A549 (cell line): ENCODE measurements at regions not wholly inside any gene's neighbourhood (a gene's known extent, or its start where the extent isn't known, plus 50 kb on each side); places are given as distances from the start of the nearest gene placed in this dataset.

Source experiments
- ATAC-seq, 2 experiments: fragments of 200-7000 bp in 1 of 2; fragments of >200 bp in 1 of 2; cut with Nextera tagmentation in 1 of 2; cut with Tn5 transposase in 1 of 2; 3 replicates each; pipeline versions ENCODE4 v1.8.0 to v1.9.1; 2018 to 2020; ENCODE audit warnings: mild to moderate bottlenecking in 1 of 2, moderate library complexity in 1 of 2
- CTCF ChIA-PET: fragments of 300-600 bp; sonication (Branson Sonifier 250); formaldehyde crosslinking; extraction: SDS; loops from one replicate; lab custom pipeline; 2021; ENCODE audit warnings: antibody characterized with exemption, inconsistent platforms; lab: Yijun Ruan, JAX
- POLR2A ChIA-PET: fragments of 350-600 bp; formaldehyde crosslinking; extraction: SDS; loops from one replicate; lab custom pipeline; 2021; ENCODE audit warnings: antibody characterized with exemption, inconsistent platforms; lab: Yijun Ruan, JAX
- DNase-seq, 2 experiments: peaks; one replicate each; pipeline versions ENCODE4 v3.0.0 to v3.0.0-alpha.2; 2011 to 2016; ENCODE audit warnings: low read depth in 1 of 2, low spot score in 1 of 2
- FAIRE-seq: peaks from 2 replicates; lab custom pipeline; 2011; peaks lifted over from hg19 to GRCh38; lab: Jason Lieb, UNC
- H3K27ac ChIP-seq, 2 experiments: fragments of >200 bp; sonication (Bioruptor Twin); formaldehyde crosslinking; 3 replicates each; pipeline ENCODE4 v1.5.1; 2016 to 2017
- H3K4me1 ChIP-seq: fragments of >200 bp; sonication (Bioruptor Twin); formaldehyde crosslinking; 3 replicates; pipeline ENCODE4 v1.6.1; 2016
- H3K4me2 ChIP-seq: fragments of >200 bp; sonication (Bioruptor Twin); formaldehyde crosslinking; 3 replicates; pipeline ENCODE4 v1.6.1; 2016
- H3K4me3 ChIP-seq: fragments of >200 bp; sonication (Bioruptor Twin); formaldehyde crosslinking; 3 replicates; pipeline ENCODE4 v1.5.1; 2016
- H3K9me3 ChIP-seq: fragments of >200 bp; sonication (Bioruptor Twin); formaldehyde crosslinking; 3 replicates; pipeline ENCODE4 v1.6.1; 2016
- BCL3 ChIP-seq: fragments of >200 bp; sonication (Bioruptor Twin); formaldehyde crosslinking; IDR thresholded peaks from 3 replicates; pipeline ENCODE4 v1.6.1; 2016
- CBX2 ChIP-seq: fragments of 200-600 bp; sonication (generic); IDR thresholded peaks from 2 replicates; pipeline ENCODE4 v1.6.1; 2016; ENCODE audit warnings: low read depth, mild to moderate bottlenecking, borderline replicate concordance
- CBX8 ChIP-seq: fragments of 200-600 bp; sonication (generic); IDR thresholded peaks from 2 replicates; pipeline ENCODE4 v1.6.1; 2016
- CEBPB ChIP-seq, 2 experiments: fragments of >200 bp in 1 of 2; sonication (Bioruptor Twin) in 1 of 2; formaldehyde crosslinking in 1 of 2; IDR thresholded peaks; 2 replicates each; pipeline ENCODE4 v1.6.1; 2012 to 2016
- ESRRA ChIP-seq: fragments of 150-350 bp; IDR thresholded peaks from 2 replicates; pipeline ENCODE4 v1.6.1; 2014; ENCODE audit warnings: mild to moderate bottlenecking, low read length, borderline replicate concordance
- FOSB ChIP-seq: fragments of 250-450 bp; sonication (Bioruptor Pico); IDR thresholded peaks from 2 replicates; pipeline ENCODE4 v1.5.0; 2020; ENCODE audit warnings: mild to moderate bottlenecking, moderate library complexity
- FOXS1 ChIP-seq: fragments of 250-450 bp; sonication (Bioruptor Pico); IDR thresholded peaks from 2 replicates; pipeline ENCODE4 v1.5.0; 2020; ENCODE audit warnings: mild to moderate bottlenecking, moderate library complexity
- GATA3 ChIP-seq: IDR thresholded peaks from 2 replicates; pipeline ENCODE4 v1.6.1; 2012; ENCODE audit warnings: borderline replicate concordance
- HES2 ChIP-seq: fragments of >200 bp; sonication (Bioruptor Twin); formaldehyde crosslinking; IDR thresholded peaks from 2 replicates; pipeline ENCODE4 v1.6.1; 2016
- HOXA7 ChIP-seq: fragments of 250-450 bp; sonication (Bioruptor Pico); IDR thresholded peaks from 2 replicates; pipeline ENCODE4 v1.5.0; 2020; ENCODE audit warnings: mild to moderate bottlenecking, moderate library complexity
- HOXB13 ChIP-seq: fragments of 250-450 bp; sonication (Bioruptor Pico); IDR thresholded peaks from 2 replicates; pipeline ENCODE4 v1.5.0; 2020; ENCODE audit warnings: low read depth, mild to moderate bottlenecking, moderate library complexity
- JUN ChIP-seq, 2 experiments: fragments of >200 bp; sonication (Bioruptor Twin); formaldehyde crosslinking; IDR thresholded peaks; 2 replicates in 1 of 2; 3 replicates in 1 of 2; pipeline ENCODE4 v1.6.1; 2016 to 2017
- JUNB ChIP-seq: fragments of >200 bp; sonication (Bioruptor Twin); formaldehyde crosslinking; IDR thresholded peaks from 2 replicates; pipeline ENCODE4 v1.6.1; 2016
- KDM1A ChIP-seq: fragments of 200-600 bp; sonication (generic); IDR thresholded peaks from 2 replicates; pipeline ENCODE4 v1.6.1; 2016; ENCODE audit warnings: low read depth, mild to moderate bottlenecking
- MAFK ChIP-seq: fragments of 450-650 bp; IDR thresholded peaks from 2 replicates; pipeline ENCODE4 v1.6.1; 2014; ENCODE audit not compliant: partially characterized antibody
- MAZ ChIP-seq: fragments of 150-350 bp; IDR thresholded peaks from 2 replicates; pipeline ENCODE4 v1.6.1; 2014; ENCODE audit warnings: antibody characterized with exemption, low read depth, low read length, borderline replicate concordance
- MYC ChIP-seq: IDR thresholded peaks from 2 replicates; pipeline ENCODE4 v1.6.1; 2012; ENCODE audit warnings: mild to moderate bottlenecking, inconsistent platforms, low read length, improper control_type of control experiment, borderline replicate concordance
- NFE2L2 ChIP-seq: fragments of 150-350 bp; conservative IDR thresholded peaks from 2 replicates; pipeline ENCODE4 v1.6.1; 2014; ENCODE audit warnings: low read length
- POLR2A ChIP-seq: IDR thresholded peaks from 2 replicates; pipeline ENCODE4 v1.6.1; 2012; ENCODE audit warnings: mild to moderate bottlenecking, low read length
- RAD21 ChIP-seq, 2 experiments: fragments of >200 bp in 1 of 2; sonication (Bioruptor Twin) in 1 of 2; formaldehyde crosslinking in 1 of 2; IDR thresholded peaks in 1 of 2; conservative IDR thresholded peaks in 1 of 2; 2 replicates in 1 of 2; 3 replicates in 1 of 2; pipeline ENCODE4 v1.6.1; 2012 to 2018; ENCODE audit warnings: inconsistent platforms in 1 of 2
- RARB ChIP-seq: fragments of 250-450 bp; sonication (Bioruptor Pico); IDR thresholded peaks from 2 replicates; pipeline ENCODE4 v1.8.0; 2021; ENCODE audit warnings: mild to moderate bottlenecking, moderate library complexity
- REST ChIP-seq: fragments of 200-600 bp; sonication (generic); IDR thresholded peaks from 2 replicates; pipeline ENCODE4 v1.6.1; 2016; ENCODE audit warnings: antibody characterized with exemption, mild to moderate bottlenecking, moderate library complexity
- RNF2 ChIP-seq: fragments of 200-600 bp; sonication (generic); IDR thresholded peaks from 2 replicates; pipeline ENCODE4 v1.6.1; 2016; ENCODE audit warnings: low read depth, mild to moderate bottlenecking, antibody characterized with exemption, moderate library complexity, borderline replicate concordance
- SREBF2 ChIP-seq: fragments of 450-650 bp; IDR thresholded peaks from 2 replicates; pipeline ENCODE4 v1.6.1; 2014; ENCODE audit warnings: mild to moderate bottlenecking, moderate library complexity
- TFCP2L1 ChIP-seq: fragments of 250-450 bp; sonication (Bioruptor Pico); IDR thresholded peaks from 2 replicates; pipeline ENCODE4 v1.5.0; 2021; ENCODE audit warnings: mild to moderate bottlenecking
- TP53 ChIP-seq: fragments of 250-450 bp; sonication (Bioruptor Pico); IDR thresholded peaks from 2 replicates; pipeline ENCODE4 v1.5.0; 2021; ENCODE audit warnings: mild to moderate bottlenecking, moderate library complexity
- WGBS: methylation state at CpG from one replicate; pipeline ENCODE4 v1.1.6; 2017; ENCODE audit errors: missing lambda C conversion rate; 5-methylcytosine and 5-hydroxymethylcytosine counted together
- TF ChIP-seq, protein P1 (sequence below): fragments of 150-350 bp; IDR thresholded peaks from 2 replicates; pipeline ENCODE4 v1.6.1; 2014; ENCODE audit warnings: low read depth, mild to moderate bottlenecking, low read length

DNA sequence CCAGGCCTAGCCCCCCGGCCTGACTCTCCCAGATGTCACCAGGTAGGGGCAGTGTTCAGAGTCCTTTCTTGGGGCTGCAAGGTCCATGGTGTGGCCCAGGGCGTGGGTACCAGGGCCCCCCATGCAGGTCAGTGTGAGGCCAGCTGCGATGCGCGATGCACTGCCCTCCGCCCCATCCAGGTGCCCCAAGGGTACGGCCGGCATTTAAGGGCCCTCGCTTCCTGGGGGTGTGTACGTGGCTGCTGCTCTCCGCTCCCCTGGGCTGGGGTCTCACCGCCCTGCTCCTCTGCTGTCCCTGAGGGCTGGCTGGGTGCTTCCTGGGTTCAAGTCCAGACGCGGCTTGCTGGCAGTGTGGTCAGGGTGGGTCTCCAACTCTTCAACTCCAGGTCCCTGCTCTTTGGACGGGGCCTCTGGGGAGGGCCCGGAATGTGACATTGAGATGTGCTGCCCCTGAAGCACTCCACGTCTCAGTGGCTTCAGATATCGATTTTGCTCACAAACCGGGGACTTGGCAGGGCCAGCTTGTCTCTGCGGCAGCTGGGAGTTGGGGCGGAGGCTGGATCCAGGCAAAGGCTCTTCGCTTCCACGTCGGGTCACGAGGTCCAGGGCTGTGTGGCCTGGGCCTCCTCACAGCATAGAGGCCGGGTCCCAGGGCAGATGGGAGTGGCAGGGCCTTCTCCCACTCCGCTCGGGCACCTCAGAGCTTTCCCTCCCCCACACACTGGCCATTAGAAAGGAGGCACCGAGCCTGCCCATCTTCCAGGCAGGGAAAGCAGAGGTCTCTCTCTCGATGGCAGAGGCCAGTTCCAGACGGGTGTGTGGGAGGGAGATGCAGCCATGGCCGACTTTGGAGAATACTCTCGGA, 93.2 kb downstream of the UNCX start (continued):
- TF ChIP-seq BCL3 (no peak), GATA3 (no peak), HOXA7 (CRISPR knock-in tag) (no peak), HES2 (no peak), MAFK (no peak), CEBPB (IDR thresholded peaks at IDR 0.05) (no peak), CBX2 (no peak)

DNA sequence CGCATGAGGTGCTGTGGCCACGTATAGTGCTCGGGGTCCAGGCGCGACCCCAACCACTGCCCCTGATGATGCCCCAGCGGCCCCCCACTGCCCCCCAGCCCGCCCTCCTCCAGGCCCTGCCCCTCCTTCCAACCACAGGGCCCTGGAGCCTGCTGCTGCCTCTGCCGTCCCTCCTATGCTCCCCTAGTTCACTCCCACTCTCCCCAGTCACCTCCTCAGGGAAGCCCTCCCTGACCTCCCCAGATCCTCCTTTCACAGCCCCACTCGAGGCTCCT, 93.8 kb downstream of the UNCX start:
- Histone ChIP-seq H3K4me2 (no peak overlapping the region), H3K9me3 (no peaks in the 10 kb centered on the region)
- TF ChIP-seq, protein P1, sequence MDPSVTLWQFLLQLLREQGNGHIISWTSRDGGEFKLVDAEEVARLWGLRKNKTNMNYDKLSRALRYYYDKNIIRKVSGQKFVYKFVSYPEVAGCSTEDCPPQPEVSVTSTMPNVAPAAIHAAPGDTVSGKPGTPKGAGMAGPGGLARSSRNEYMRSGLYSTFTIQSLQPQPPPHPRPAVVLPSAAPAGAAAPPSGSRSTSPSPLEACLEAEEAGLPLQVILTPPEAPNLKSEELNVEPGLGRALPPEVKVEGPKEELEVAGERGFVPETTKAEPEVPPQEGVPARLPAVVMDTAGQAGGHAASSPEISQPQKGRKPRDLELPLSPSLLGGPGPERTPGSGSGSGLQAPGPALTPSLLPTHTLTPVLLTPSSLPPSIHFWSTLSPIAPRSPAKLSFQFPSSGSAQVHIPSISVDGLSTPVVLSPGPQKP = no peak
- TF ChIP-seq RAD21 (conservative IDR thresholded peaks at IDR 0.05 in 1 of 2, IDR thresholded peaks at IDR 0.05 in 1 of 2) = no peak
- no peak for TF ChIP-seq HOXB13 (CRISPR knock-in tag)
- no peak for TF ChIP-seq REST
- no peak for TF ChIP-seq NFE2L2
- TF ChIP-seq FOSB (CRISPR knock-in tag) = no peak
- no peak for TF ChIP-seq POLR2A
- TF ChIP-seq SREBF2 = no peak
- no peak for TF ChIP-seq MAZ
- TF ChIP-seq KDM1A = no peak
- TF ChIP-seq MYC = no peak
- TF ChIP-seq HOXA7 (CRISPR knock-in tag) = no peak
- TF ChIP-seq TFCP2L1 (CRISPR knock-in tag) = no peak
- TF ChIP-seq, all 56 proteins: peak for 0
- DNase-seq = no peak
- Histone ChIP-seq H3K27ac (no peak overlapping the region), H3K4me1 (no peaks in the 10 kb centered on the region), H3K4me3 (no peak overlapping the region)
- FAIRE-seq = no peak
- CTCF ChIA-PET = interaction anchor here (2.0 kb wide), 1 partner anchor 11 kb away, joined by 4 read pairs; no protein-coding TSS in a partner anchor
- POLR2A ChIA-PET = no interaction called here
- 68% methylated on average over 7 of the region's 9 CpGs for WGBS
- ATAC-seq = no peak

DNA sequence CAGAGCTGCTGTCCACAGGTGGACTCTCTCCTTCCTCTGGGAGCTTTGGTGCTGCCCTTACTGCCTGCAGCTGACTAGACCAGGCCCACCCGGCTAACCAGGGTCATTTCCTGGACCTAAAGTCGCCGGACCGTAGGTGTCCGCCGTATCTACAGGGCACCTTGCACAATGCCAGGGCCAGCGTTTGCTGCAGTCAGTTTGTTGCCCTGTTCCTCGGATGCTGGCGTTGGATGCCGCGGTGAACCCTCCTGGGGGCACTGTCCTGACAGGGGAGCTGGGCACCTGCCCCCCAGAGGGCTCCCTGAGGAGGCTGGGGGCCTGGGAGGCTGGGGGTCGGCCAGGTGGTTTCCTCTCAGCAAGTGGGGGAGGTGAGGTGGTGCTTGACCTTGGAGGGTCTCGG, 96.6 kb downstream of the UNCX start:
- DNase-seq (no peak), ATAC-seq (no peak), FAIRE-seq (no peak)
- ChIA-PET CTCF (no interaction called here), POLR2A (no interaction called here)
- H3K4me1 ChIP-seq = no peaks in the 10 kb centered on the region
- no peak overlapping the region for H3K4me2 ChIP-seq
- no peak overlapping the region for H3K4me3 ChIP-seq
- whole genome bisulfite sequencing = 39% methylated on average over 8 of the region's 13 CpGs
- H3K27ac ChIP-seq = no peak overlapping the region
- no peaks in the 10 kb centered on the region for H3K9me3 ChIP-seq
- TF ChIP-seq ESRRA (no peak), RAD21 (conservative IDR thresholded peaks at IDR 0.05 in 1 of 2, IDR thresholded peaks at IDR 0.05 in 1 of 2) (no peak), POLR2A (no peak), JUNB (no peak), MAFK (no peak), RARB (CRISPR knock-in tag) (no peak), FOXS1 (CRISPR knock-in tag) (no peak), HOXA7 (CRISPR knock-in tag) (no peak), CBX8 (no peak), HES2 (no peak), TFCP2L1 (CRISPR knock-in tag) (no peak), JUN (IDR thresholded peaks at IDR 0.05) (no peak), MAZ (no peak), TP53 (CRISPR knock-in tag) (no peak), RNF2 (no peak)
